Stimulated activated CD8-positive, alpha-beta memory T cell treated with anti-CD3 and anti-CD28 coated beads, Interleukin-15, amount 100 ng/mL, for 4 hours (primary cell): ENCODE measurements at regions not wholly inside any gene's neighbourhood (a gene's known extent, or its start where the extent isn't known, plus 50 kb on each side); places are given as distances from the start of the nearest gene placed in this dataset.

Experiments
- DNase-seq, 2 donors: peaks; one replicate each; pipeline ENCODE4 v3.0.0-alpha.2; 2020; ENCODE audit warnings: low read depth in 2 of 2

GRCh38 chr2:37471994-37472393, 127.6 kb downstream of the QPCT start:
- DNase-seq, result no peak

- DNase-seq, result no peak
Measured at GRCh38 chr2:37472959-37473358, 128.5 kb downstream of the QPCT start.

- no peak for DNase-seq
Measured at GRCh38 chr2:37476411-37476810, 132.0 kb downstream of the QPCT start.

- no peak for DNase-seq
Measured at GRCh38 chr2:37477921-37478320, 133.5 kb downstream of the QPCT start.

GRCh38 chr2:37481244-37481643, 136.8 kb downstream of the QPCT start:
- DNase-seq, result no peak

GRCh38 chr2:37489041-37489456, 144.6 kb downstream of the QPCT start:
- DNase-seq, result no peak

- no peak for DNase-seq
Measured at GRCh38 chr2:37489536-37489935, 145.1 kb downstream of the QPCT start.

GRCh38 chr2:37493425-37493824, 149.0 kb downstream of the QPCT start:
- no peak for DNase-seq

GRCh38 chr2:37499113-37499512, 154.7 kb downstream of the QPCT start:
- no peak for DNase-seq

- no peak for DNase-seq
Measured at GRCh38 chr2:37500031-37500430, 155.6 kb downstream of the QPCT start.

- no peak for DNase-seq
Measured at GRCh38 chr2:37501113-37501512, 156.7 kb downstream of the QPCT start.

- DNase-seq, result no peak
Measured at GRCh38 chr2:37506407-37507050, 162.1 kb downstream of the QPCT start.

- no peak for DNase-seq
Measured at GRCh38 chr2:37507051-37507410, 162.6 kb downstream of the QPCT start.

GRCh38 chr2:37507703-37508102, 163.3 kb downstream of the QPCT start:
- no peak for DNase-seq

GRCh38 chr2:37512971-37513370, 158.5 kb downstream of the CDC42EP3 start:
- DNase-seq, result no peak

GRCh38 chr2:37523814-37524362, 147.6 kb downstream of the CDC42EP3 start:
- no peak for DNase-seq

- no peak for DNase-seq
Measured at GRCh38 chr2:37526323-37526722, 145.1 kb downstream of the CDC42EP3 start.

- DNase-seq, result no peak
Measured at GRCh38 chr2:37526856-37527255, 144.6 kb downstream of the CDC42EP3 start.

- no peak for DNase-seq
Measured at GRCh38 chr2:37527361-37527760, 144.1 kb downstream of the CDC42EP3 start.

GRCh38 chr2:37529830-37530415, 141.5 kb downstream of the CDC42EP3 start:
- no peak for DNase-seq

- DNase-seq, result no peak
Measured at GRCh38 chr2:37532503-37532902, 138.9 kb downstream of the CDC42EP3 start.

GRCh38 chr2:37537316-37537715, 134.1 kb downstream of the CDC42EP3 start:
- no peak for DNase-seq

- DNase-seq, result no peak
Measured at GRCh38 chr2:37541516-37541915, 129.9 kb downstream of the CDC42EP3 start.
